ENCODE measurements at regions not wholly inside any gene's neighbourhood (a gene's known extent, or its start where the extent isn't known, plus 50 kb on each side); places are given as distances from the start of the nearest gene placed in this dataset.

DNA sequence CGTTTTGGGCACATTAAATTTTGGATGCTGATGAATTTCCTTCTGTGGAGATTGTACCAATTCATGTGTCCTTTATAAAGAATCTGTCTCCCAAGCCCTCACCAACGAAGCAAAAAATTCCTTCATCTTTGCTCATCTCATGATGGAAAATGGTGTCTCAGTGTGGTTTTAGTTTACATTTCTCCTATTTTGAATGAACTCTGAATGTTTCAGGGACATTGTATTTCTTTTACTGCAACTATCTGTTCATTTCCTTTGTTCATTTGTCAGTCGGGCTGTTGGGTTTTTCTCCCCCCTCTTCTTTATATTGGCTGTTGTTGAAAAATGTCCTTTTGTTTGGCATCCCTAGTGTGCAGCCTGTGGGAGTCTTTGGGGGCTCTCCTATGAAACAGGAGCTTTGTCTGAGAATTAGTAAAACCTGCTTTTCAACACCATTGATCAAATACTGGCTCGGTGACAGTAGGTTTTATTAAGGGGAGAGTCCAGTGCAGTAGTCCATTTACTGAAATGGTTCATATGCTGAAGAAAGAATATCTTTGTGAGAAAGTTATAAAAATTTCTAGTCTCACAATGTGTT is 91.3 kb upstream of the C1QTNF9B start:
- TF ChIP-seq, protein P1, sequence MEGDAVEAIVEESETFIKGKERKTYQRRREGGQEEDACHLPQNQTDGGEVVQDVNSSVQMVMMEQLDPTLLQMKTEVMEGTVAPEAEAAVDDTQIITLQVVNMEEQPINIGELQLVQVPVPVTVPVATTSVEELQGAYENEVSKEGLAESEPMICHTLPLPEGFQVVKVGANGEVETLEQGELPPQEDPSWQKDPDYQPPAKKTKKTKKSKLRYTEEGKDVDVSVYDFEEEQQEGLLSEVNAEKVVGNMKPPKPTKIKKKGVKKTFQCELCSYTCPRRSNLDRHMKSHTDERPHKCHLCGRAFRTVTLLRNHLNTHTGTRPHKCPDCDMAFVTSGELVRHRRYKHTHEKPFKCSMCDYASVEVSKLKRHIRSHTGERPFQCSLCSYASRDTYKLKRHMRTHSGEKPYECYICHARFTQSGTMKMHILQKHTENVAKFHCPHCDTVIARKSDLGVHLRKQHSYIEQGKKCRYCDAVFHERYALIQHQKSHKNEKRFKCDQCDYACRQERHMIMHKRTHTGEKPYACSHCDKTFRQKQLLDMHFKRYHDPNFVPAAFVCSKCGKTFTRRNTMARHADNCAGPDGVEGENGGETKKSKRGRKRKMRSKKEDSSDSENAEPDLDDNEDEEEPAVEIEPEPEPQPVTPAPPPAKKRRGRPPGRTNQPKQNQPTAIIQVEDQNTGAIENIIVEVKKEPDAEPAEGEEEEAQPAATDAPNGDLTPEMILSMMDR (IDR thresholded peaks at IDR 0.05; ENCODE audit: insufficient read depth, low read length, poor library complexity, severe bottlenecking) = no peak
- no peak for TF ChIP-seq EZH2phosphoT487 (conservative IDR thresholded peaks at IDR 0.05; ENCODE audit: low read length)
